HCT116 (cell line): ENCODE measurements at regions not wholly inside any gene's neighbourhood (a gene's known extent, or its start where the extent isn't known, plus 50 kb on each side); places are given as distances from the start of the nearest gene placed in this dataset.

Experiments used
- ATAC-seq: fragments of 200-7000 bp; cut with Tn5 transposase; 2 replicates; pipeline ENCODE4 v1.9.1; 2020; ENCODE audit warnings: mild to moderate bottlenecking, moderate library complexity
- BruUV-seq: library from RNA; stranded (reverse); fragments of 400-500 nt; replicated peaks from 2 replicates; lab custom pipeline; 2021; lab: Mats Ljungman, UMichigan
- CTCF ChIA-PET: fragments of 300-600 bp; sonication (Branson Sonifier 250); formaldehyde crosslinking; loops from one replicate; lab custom pipeline; 2021; ENCODE audit warnings: antibody characterized with exemption; lab: Charles Lee
- POLR2A ChIA-PET: fragments of 300-600, 350-600 bp; sonication (Branson Sonifier 250); formaldehyde crosslinking; loops from one replicate; lab custom pipeline; 2021; ENCODE audit warnings: antibody characterized with exemption; lab: Charles Lee
- RAD21 ChIA-PET, 2 experiments: fragments of 300-600 bp; sonication (Branson Sonifier 250); formaldehyde crosslinking; loops; one replicate each; lab custom pipeline; 2023; ENCODE audit warnings: low total read pairs in 2 of 2; ENCODE audit not compliant: uncharacterized antibody in 2 of 2, unreplicated experiment in 2 of 2, low non-redundant PET in 1 of 2; lab: Charles Lee
- DNase-seq: peaks from one replicate; pipeline ENCODE4 v3.0.0-alpha.2; 2010; ENCODE audit warnings: low read depth, low spot score
- H2AFZ ChIP-seq: fragments of 200-600 bp; shearing (Covaris generic), sonication (generic); 2 replicates; pipeline ENCODE4 v1.6.1; 2017; ENCODE audit warnings: low read depth, mixed run types, mixed read lengths, antibody characterized with exemption, low read length; ENCODE audit not compliant: poor library complexity, severe bottlenecking
- H3K27ac ChIP-seq: 2 replicates; pipeline ENCODE4 v1.5.1; 2012; ENCODE audit warnings: low read depth, low read length
- H3K27me3 ChIP-seq: fragments of 200-600 bp; sonication (generic); 2 replicates; pipeline ENCODE4 v1.6.1; 2016; ENCODE audit warnings: mixed run types, low read length, mixed read lengths; ENCODE audit not compliant: insufficient read depth
- H3K36me3 ChIP-seq, 2 experiments: fragments of 200-500 bp in 1 of 2; fragments of 200-600 bp in 1 of 2; sonication (Bioruptor generic) in 1 of 2; sonication (generic) in 1 of 2; 2 replicates each; pipeline versions ENCODE4 v1.5.1 to v1.6.1; 2014 to 2016; ENCODE audit warnings: low read length in 2 of 2, inconsistent platforms in 1 of 2, mixed read lengths in 1 of 2, mixed run types in 1 of 2; ENCODE audit not compliant: insufficient read depth in 2 of 2, control insufficient read depth in 1 of 2
- H3K4me1 ChIP-seq, 2 experiments: fragments of 200-600 bp in 1 of 2; sonication (generic) in 1 of 2; 2 replicates each; pipeline versions ENCODE4 v1.5.1 to v1.6.1; 2012 to 2017; ENCODE audit warnings: low read length in 2 of 2, inconsistent platforms in 1 of 2, mild to moderate bottlenecking in 1 of 2, mixed read lengths in 1 of 2, mixed run types in 1 of 2, moderate library complexity in 1 of 2; ENCODE audit not compliant: insufficient read depth in 2 of 2, control insufficient read depth in 1 of 2
- H3K4me2 ChIP-seq: fragments of 200-600 bp; sonication (generic); 2 replicates; pipeline ENCODE4 v1.6.1; 2017; ENCODE audit warnings: mixed run types, low read length, mixed read lengths
- H3K4me3 ChIP-seq, 2 experiments: fragments of 200-600 bp in 1 of 2; sonication (generic) in 1 of 2; replicated peaks in 1 of 2; 2 replicates each; pipeline ENCODE4 v1.5.1; 2011 to 2016; ENCODE audit warnings: low read length in 2 of 2, control low read depth in 1 of 2, low read depth in 1 of 2, mild to moderate bottlenecking in 1 of 2, mixed read lengths in 1 of 2, mixed run types in 1 of 2
- H3K79me2 ChIP-seq: fragments of 200-600 bp; sonication (generic); 2 replicates; pipeline ENCODE4 v1.6.1; 2017; ENCODE audit warnings: mild to moderate bottlenecking, mixed run types, low read length, moderate library complexity, mixed read lengths; ENCODE audit not compliant: insufficient read depth
- H3K9ac ChIP-seq: fragments of 200-600 bp; sonication (generic); 2 replicates; pipeline ENCODE4 v1.6.1; 2016; ENCODE audit warnings: low read length, mixed read lengths
- H3K9me2 ChIP-seq: fragments of 200-600 bp; sonication (generic), shearing (Covaris generic); 2 replicates; pipeline ENCODE4 v1.6.1; 2017; ENCODE audit warnings: mixed run types, mild to moderate bottlenecking, moderate library complexity; ENCODE audit not compliant: insufficient read depth
- H3K9me3 ChIP-seq, 2 experiments: fragments of 200-500 bp in 1 of 2; fragments of 200-600 bp in 1 of 2; sonication (Bioruptor generic) in 1 of 2; sonication (generic) in 1 of 2; 2 replicates each; pipeline ENCODE4 v1.6.1; 2014 to 2017; ENCODE audit warnings: low read length in 2 of 2, mixed read lengths in 2 of 2, inconsistent platforms in 1 of 2, low read depth in 1 of 2, mild to moderate bottlenecking in 1 of 2, mixed run types in 1 of 2, moderate library complexity in 1 of 2; ENCODE audit not compliant: control insufficient read depth in 1 of 2, insufficient read depth in 1 of 2
- H4K20me1 ChIP-seq: fragments of 200-600 bp; sonication (generic), shearing (Covaris generic); 2 replicates; pipeline ENCODE4 v1.6.1; 2017; ENCODE audit warnings: mixed run types, mild to moderate bottlenecking, moderate library complexity; ENCODE audit not compliant: insufficient read depth
- ATF3 ChIP-seq: IDR thresholded peaks from 2 replicates; pipeline ENCODE4 v1.6.1; 2012
- CBX3 ChIP-seq: IDR thresholded peaks from 2 replicates; pipeline ENCODE4 v1.6.1; 2012; ENCODE audit warnings: low read depth
- CEBPB ChIP-seq: IDR thresholded peaks from 2 replicates; pipeline ENCODE4 v1.6.1; 2012; ENCODE audit warnings: low read depth
- EGR1 ChIP-seq: IDR thresholded peaks from 2 replicates; pipeline ENCODE4 v1.6.1; 2012; ENCODE audit warnings: low read depth
- ELF1 ChIP-seq: IDR thresholded peaks from 2 replicates; pipeline ENCODE4 v1.6.1; 2012; ENCODE audit warnings: low read depth, borderline replicate concordance
- EZH2 ChIP-seq: fragments of 200-600 bp; sonication (generic); IDR thresholded peaks from 2 replicates; pipeline ENCODE4 v1.6.1; 2017; ENCODE audit warnings: antibody characterized with exemption, mixed run types
- EZH2phosphoT487 ChIP-seq: fragments of 200-600 bp; IDR thresholded peaks from 2 replicates; pipeline ENCODE4 v1.6.1; 2018; ENCODE audit warnings: antibody characterized with exemption, borderline replicate concordance
- FOSL1 ChIP-seq: IDR thresholded peaks from 2 replicates; pipeline ENCODE4 v1.6.1; 2012; ENCODE audit warnings: low read depth
- POLR2A ChIP-seq: IDR thresholded peaks from 2 replicates; pipeline ENCODE4 v1.7.0; 2011; ENCODE audit warnings: borderline replicate concordance; ENCODE audit not compliant: insufficient read depth, insufficient read length; ENCODE audit errors: extremely low read depth
- POLR2AphosphoS5 ChIP-seq: IDR thresholded peaks from 2 replicates; pipeline ENCODE4 v1.6.1; 2011; ENCODE audit warnings: mild to moderate bottlenecking, low read depth, low read length, moderate library complexity
- SIN3A ChIP-seq: IDR thresholded peaks from 2 replicates; pipeline ENCODE4 v1.6.1; 2012; ENCODE audit warnings: low read depth
- SRF ChIP-seq: IDR thresholded peaks from 2 replicates; pipeline ENCODE4 v1.6.1; 2012; ENCODE audit warnings: low read depth
- TCF7L2 ChIP-seq: IDR thresholded peaks from 2 replicates; pipeline ENCODE4 v1.7.0; 2011; ENCODE audit warnings: borderline replicate concordance, inconsistent platforms; ENCODE audit not compliant: insufficient read depth, insufficient read length; ENCODE audit errors: extremely low read depth
- YY1 ChIP-seq: IDR thresholded peaks from 2 replicates; pipeline ENCODE4 v1.6.1; 2011; ENCODE audit warnings: low read length, low read depth, moderate library complexity, mild to moderate bottlenecking; ENCODE audit not compliant: insufficient replicate concordance; ENCODE audit errors: extremely low read depth
- ZBTB33 ChIP-seq: IDR thresholded peaks from 2 replicates; pipeline ENCODE4 v1.6.1; 2011; ENCODE audit warnings: mild to moderate bottlenecking, low read length, moderate library complexity; ENCODE audit not compliant: insufficient replicate concordance; ENCODE audit errors: extremely low read depth
- ZFX ChIP-seq: fragments of 450-650 bp; IDR thresholded peaks from 2 replicates; pipeline ENCODE4 v1.6.1; 2017
- intact Hi-C: fragments of 100-400 bp; cut with micrococcal nuclease; formaldehyde crosslinking; loops from 2 replicates; pipeline ENCODE4 v1.10.0; 2022
- TF ChIP-seq, protein P1 (sequence below), 3 experiments: fragments of 200-600 bp in 1 of 3; sonication (generic) in 1 of 3; IDR thresholded peaks in 2 of 3; conservative IDR thresholded peaks in 1 of 3; 2 replicates each; pipeline ENCODE4 v1.5.1; 2012 to 2017; ENCODE audit warnings: low read depth in 2 of 3, low read length in 2 of 3, antibody characterized with exemption in 1 of 3, borderline replicate concordance in 1 of 3, control low read depth in 1 of 3, mild to moderate bottlenecking in 1 of 3, mixed read lengths in 1 of 3, mixed run types in 1 of 3, moderate library complexity in 1 of 3; ENCODE audit not compliant: insufficient read depth in 1 of 3
- TF ChIP-seq, protein P2 (sequence below): IDR thresholded peaks from 2 replicates; pipeline ENCODE4 v1.6.1; 2012; ENCODE audit warnings: low read depth

DNA sequence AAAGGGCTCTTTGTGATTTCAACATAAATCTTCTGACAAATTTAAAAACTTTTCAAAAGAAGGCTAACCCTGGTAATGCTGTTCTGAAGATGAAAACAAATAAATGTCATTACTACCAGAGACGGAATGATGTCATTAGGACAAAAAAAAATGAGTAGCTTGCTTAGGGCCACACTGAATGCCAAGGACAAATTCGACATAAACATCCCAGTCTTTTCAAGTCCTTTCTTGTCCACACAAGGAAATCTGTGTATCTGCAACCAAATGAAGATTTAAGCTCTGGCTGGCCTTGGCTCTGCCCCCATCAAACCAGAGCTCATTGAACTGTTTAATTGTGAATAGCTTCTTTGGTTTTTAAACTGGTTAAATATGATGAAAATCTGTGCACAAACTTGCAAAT is 592.7 kb downstream of the TLE1 start:
- no peak for ATAC-seq
- Histone ChIP-seq H3K9ac (no peak overlapping the region), H3K27me3 (no peaks in the 10 kb centered on the region), H3K4me3 (no peak overlapping the region), H3K36me3 (no peaks in the 10 kb centered on the region), H3K4me1 (no peaks in the 10 kb centered on the region), H2AFZ (no peak overlapping the region), H3K27ac (no peak overlapping the region)
- CTCF ChIA-PET, result no interaction called here
- BruUV-seq, result no TSS peak
- TF ChIP-seq SRF (no peak), CBX3 (no peak), ELF1 (no peak), SIN3A (no peak), EZH2 (no peak), POLR2AphosphoS5 (no peak), EZH2phosphoT487 (no peak), EGR1 (no peak), POLR2A (no peak), FOSL1 (no peak), ATF3 (no peak), TCF7L2 (no peak), CEBPB (no peak), ZBTB33 (no peak), YY1 (no peak), ZFX (no peak)
- TF ChIP-seq, protein P1, sequence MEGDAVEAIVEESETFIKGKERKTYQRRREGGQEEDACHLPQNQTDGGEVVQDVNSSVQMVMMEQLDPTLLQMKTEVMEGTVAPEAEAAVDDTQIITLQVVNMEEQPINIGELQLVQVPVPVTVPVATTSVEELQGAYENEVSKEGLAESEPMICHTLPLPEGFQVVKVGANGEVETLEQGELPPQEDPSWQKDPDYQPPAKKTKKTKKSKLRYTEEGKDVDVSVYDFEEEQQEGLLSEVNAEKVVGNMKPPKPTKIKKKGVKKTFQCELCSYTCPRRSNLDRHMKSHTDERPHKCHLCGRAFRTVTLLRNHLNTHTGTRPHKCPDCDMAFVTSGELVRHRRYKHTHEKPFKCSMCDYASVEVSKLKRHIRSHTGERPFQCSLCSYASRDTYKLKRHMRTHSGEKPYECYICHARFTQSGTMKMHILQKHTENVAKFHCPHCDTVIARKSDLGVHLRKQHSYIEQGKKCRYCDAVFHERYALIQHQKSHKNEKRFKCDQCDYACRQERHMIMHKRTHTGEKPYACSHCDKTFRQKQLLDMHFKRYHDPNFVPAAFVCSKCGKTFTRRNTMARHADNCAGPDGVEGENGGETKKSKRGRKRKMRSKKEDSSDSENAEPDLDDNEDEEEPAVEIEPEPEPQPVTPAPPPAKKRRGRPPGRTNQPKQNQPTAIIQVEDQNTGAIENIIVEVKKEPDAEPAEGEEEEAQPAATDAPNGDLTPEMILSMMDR (IDR thresholded peaks at IDR 0.05 in 2 of 3, conservative IDR thresholded peaks at IDR 0.05 in 1 of 3; ENCODE audit: borderline replicate concordance in 1 of 3, insufficient read depth in 1 of 3, low read depth in 2 of 3, low read length in 2 of 3), result no peak
- TF ChIP-seq, protein P2, sequence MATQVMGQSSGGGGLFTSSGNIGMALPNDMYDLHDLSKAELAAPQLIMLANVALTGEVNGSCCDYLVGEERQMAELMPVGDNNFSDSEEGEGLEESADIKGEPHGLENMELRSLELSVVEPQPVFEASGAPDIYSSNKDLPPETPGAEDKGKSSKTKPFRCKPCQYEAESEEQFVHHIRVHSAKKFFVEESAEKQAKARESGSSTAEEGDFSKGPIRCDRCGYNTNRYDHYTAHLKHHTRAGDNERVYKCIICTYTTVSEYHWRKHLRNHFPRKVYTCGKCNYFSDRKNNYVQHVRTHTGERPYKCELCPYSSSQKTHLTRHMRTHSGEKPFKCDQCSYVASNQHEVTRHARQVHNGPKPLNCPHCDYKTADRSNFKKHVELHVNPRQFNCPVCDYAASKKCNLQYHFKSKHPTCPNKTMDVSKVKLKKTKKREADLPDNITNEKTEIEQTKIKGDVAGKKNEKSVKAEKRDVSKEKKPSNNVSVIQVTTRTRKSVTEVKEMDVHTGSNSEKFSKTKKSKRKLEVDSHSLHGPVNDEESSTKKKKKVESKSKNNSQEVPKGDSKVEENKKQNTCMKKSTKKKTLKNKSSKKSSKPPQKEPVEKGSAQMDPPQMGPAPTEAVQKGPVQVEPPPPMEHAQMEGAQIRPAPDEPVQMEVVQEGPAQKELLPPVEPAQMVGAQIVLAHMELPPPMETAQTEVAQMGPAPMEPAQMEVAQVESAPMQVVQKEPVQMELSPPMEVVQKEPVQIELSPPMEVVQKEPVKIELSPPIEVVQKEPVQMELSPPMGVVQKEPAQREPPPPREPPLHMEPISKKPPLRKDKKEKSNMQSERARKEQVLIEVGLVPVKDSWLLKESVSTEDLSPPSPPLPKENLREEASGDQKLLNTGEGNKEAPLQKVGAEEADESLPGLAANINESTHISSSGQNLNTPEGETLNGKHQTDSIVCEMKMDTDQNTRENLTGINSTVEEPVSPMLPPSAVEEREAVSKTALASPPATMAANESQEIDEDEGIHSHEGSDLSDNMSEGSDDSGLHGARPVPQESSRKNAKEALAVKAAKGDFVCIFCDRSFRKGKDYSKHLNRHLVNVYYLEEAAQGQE, result no peak
- TF ChIP-seq, all 23 proteins: peak for 0
- no peaks in the 10 kb centered on the region for H4K20me1 ChIP-seq
- H3K4me2 ChIP-seq, result no peak overlapping the region
- DNase-seq, result no peak
- no peaks in the 10 kb centered on the region for H3K9me2 ChIP-seq
- H3K9me3 ChIP-seq, result no peaks in the 10 kb centered on the region
- H3K79me2 ChIP-seq, result no peaks in the 10 kb centered on the region
- intact Hi-C loops, result no loop called here
- ChIA-PET POLR2A (no interaction called here), RAD21 (no interaction called here)
